Tibial nerve (tissue), 4 donors: ENCODE measurements at regions not wholly inside any gene's neighbourhood (a gene's known extent, or its start where the extent isn't known, plus 50 kb on each side); places are given as distances from the start of the nearest gene placed in this dataset.

ENCODE experiments used
- DNase-seq, 2 donors: peaks; one replicate each; pipeline ENCODE4 v3.0.0-alpha.2; 2019; ENCODE audit warnings: low spot score in 2 of 2
- H3K27ac ChIP-seq, 4 donors: fragments of 200-600 bp; sonication (generic) in 3 of 4; one replicate each; pipeline ENCODE4 v1.5.1; 2017 to 2019; ENCODE audit warnings: mild to moderate bottlenecking in 1 of 4
- H3K27me3 ChIP-seq, 2 donors: fragments of 200-600 bp; sonication (generic) in 1 of 2; one replicate each; pipeline versions ENCODE4 v1.5.1 to v1.6.0; 2017 to 2019
- H3K36me3 ChIP-seq, 3 donors: fragments of 200-600 bp; sonication (generic); one replicate each; pipeline ENCODE4 v1.5.1; 2018 to 2019
- H3K4me1 ChIP-seq, 4 donors: fragments of 200-600 bp; sonication (generic) in 3 of 4; one replicate each; pipeline ENCODE4 v1.5.1; 2017 to 2019
- H3K4me3 ChIP-seq, 4 donors: fragments of 200-600 bp; sonication (generic) in 3 of 4; one replicate each; pipeline ENCODE4 v1.5.1; 2017 to 2019; ENCODE audit warnings: mild to moderate bottlenecking in 1 of 4, moderate library complexity in 1 of 4
- H3K9me3 ChIP-seq, 4 donors: fragments of 200-600 bp; sonication (generic) in 3 of 4; one replicate each; pipeline ENCODE4 v1.5.1; 2017 to 2019
- EP300 ChIP-seq, 2 donors: sonication (generic); formaldehyde crosslinking; IDR thresholded peaks; one replicate each; pipeline ENCODE4 v1.6.1; 2017; ENCODE audit warnings: antibody characterized with exemption in 2 of 2, mild to moderate bottlenecking in 1 of 2
- POLR2A ChIP-seq, 2 donors: fragments of 450-650 bp; IDR thresholded peaks; one replicate each; pipeline ENCODE4 v1.6.1; 2017; ENCODE audit warnings: antibody characterized with exemption in 2 of 2, mild to moderate bottlenecking in 2 of 2, moderate library complexity in 2 of 2
- WGBS, 2 donors: methylation state at CpG; one replicate each; pipeline ENCODE4 v1.1.5; 2018; 5-methylcytosine and 5-hydroxymethylcytosine counted together
- TF ChIP-seq, protein P1 (sequence below), 5 experiments: fragments of 200-600 bp in 3 of 5; fragments of 450-650 bp in 2 of 5; sonication (generic) in 3 of 5; IDR thresholded peaks; one replicate each; pipeline ENCODE4 v1.5.1; 2016 to 2019; ENCODE audit warnings: antibody characterized with exemption in 5 of 5, mild to moderate bottlenecking in 3 of 5, moderate library complexity in 2 of 5

DNA sequence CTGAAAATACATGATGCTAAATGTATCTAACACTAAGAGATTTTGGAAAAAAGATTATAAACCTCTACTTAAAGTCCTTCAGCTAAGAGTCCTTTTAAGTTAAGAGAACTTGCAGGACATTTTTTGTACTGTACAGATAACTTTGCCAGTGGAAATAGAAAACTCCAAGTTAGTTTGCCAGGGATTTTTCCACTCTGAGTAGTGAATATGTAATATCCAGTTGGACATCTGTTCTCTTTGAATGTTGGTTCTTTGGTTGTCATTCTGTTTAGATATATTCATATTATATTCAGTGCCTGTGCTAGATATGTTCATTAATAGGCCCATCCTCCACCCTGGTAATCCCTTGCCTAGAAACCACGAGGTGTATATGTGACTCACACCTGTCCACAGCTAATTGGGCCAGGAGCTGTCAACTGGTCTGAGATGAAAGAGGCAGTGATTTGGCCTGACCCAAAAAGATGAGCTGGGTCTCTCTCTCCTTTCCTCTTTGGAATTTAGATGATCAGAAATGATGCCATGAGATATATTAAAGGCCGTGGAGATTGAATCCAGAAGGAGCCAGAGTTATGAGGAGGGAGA is 261.0 kb upstream of the LRIG3 start:
- TF ChIP-seq POLR2A (IDR thresholded peaks at IDR 0.05) (no peak), EP300 (IDR thresholded peaks at IDR 0.05) (no peak)
- TF ChIP-seq, protein P1, sequence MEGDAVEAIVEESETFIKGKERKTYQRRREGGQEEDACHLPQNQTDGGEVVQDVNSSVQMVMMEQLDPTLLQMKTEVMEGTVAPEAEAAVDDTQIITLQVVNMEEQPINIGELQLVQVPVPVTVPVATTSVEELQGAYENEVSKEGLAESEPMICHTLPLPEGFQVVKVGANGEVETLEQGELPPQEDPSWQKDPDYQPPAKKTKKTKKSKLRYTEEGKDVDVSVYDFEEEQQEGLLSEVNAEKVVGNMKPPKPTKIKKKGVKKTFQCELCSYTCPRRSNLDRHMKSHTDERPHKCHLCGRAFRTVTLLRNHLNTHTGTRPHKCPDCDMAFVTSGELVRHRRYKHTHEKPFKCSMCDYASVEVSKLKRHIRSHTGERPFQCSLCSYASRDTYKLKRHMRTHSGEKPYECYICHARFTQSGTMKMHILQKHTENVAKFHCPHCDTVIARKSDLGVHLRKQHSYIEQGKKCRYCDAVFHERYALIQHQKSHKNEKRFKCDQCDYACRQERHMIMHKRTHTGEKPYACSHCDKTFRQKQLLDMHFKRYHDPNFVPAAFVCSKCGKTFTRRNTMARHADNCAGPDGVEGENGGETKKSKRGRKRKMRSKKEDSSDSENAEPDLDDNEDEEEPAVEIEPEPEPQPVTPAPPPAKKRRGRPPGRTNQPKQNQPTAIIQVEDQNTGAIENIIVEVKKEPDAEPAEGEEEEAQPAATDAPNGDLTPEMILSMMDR (IDR thresholded peaks at IDR 0.05), result no peak
- H3K27ac ChIP-seq, result no peak overlapping the region
- WGBS, 2 donors, result 70 to 92% methylated on average over 2 of the region's 2 CpGs

DNA sequence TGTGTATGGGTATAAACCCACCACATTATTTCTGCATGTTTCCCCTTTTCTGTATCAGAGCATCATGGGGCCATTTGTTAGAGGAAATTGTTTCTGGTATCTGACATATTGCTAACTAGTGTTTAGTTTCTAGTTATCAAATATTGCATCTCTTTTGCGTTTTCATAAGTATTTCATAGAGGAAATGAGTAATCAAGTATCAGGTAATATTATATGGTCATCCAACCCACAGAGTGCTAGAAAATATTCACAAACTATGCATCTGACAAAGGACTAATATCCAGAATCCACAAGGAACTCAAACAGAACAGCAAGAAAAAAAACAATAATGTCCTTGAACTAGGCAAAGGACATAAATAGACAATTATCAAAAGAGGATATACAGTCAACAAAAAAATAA is 258.9 kb upstream of the LRIG3 start:
- Histone ChIP-seq H3K9me3 (no peaks in the 10 kb centered on the region), H3K27ac (no peak overlapping the region), H3K36me3 (no peaks in the 10 kb centered on the region), H3K4me1 (no peaks in the 10 kb centered on the region), H3K27me3 (no peaks in the 10 kb centered on the region), H3K4me3 (no peak overlapping the region)
- no peak for TF ChIP-seq EP300 (IDR thresholded peaks at IDR 0.05)
- TF ChIP-seq, protein P1 (IDR thresholded peaks at IDR 0.05), result no peak
- no peak for TF ChIP-seq POLR2A (IDR thresholded peaks at IDR 0.05)
- 82 to 86% methylated on average over 1 of the region's 1 CpG for WGBS, 2 donors
- DNase-seq, result no peak

More for the DNA sequence above, 261.0 kb upstream of the LRIG3 start:
- no peaks in the 10 kb centered on the region for H3K36me3 ChIP-seq
- H3K4me1 ChIP-seq, result no peaks in the 10 kb centered on the region
- no peak overlapping the region for H3K4me3 ChIP-seq
- no peak for DNase-seq
- no peaks in the 10 kb centered on the region for H3K27me3 ChIP-seq
- no peaks in the 10 kb centered on the region for H3K9me3 ChIP-seq

DNA sequence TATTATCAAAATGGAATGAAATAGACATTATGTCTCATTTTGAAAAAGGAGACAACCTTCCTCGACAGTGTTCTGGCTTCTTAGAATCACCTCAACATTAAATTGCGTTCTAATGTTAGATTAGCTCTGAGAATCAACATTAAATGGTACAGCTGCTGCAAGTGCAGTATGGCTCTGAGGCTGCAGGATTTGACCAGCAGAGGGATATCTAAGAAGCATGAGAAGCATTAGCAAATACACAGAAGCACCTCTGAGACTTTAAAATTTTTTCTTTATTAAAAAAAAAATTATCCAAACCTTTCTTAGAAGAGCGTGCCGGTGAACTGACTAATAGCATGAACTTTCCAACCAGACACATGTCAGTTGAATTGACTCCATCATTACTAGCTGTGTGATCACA is 253.4 kb upstream of the LRIG3 start:
- no peaks in the 10 kb centered on the region for H3K9me3 ChIP-seq
- no peaks in the 10 kb centered on the region for H3K27me3 ChIP-seq
- H3K27ac ChIP-seq, result no peak overlapping the region
- H3K4me3 ChIP-seq, result no peak overlapping the region
- TF ChIP-seq EP300 (IDR thresholded peaks at IDR 0.05) (no peak), POLR2A (IDR thresholded peaks at IDR 0.05) (no peak)
- TF ChIP-seq, protein P1 (IDR thresholded peaks at IDR 0.05), result no peak
- WGBS, 2 donors, result 62 to 69% methylated on average over 4 of the region's 4 CpGs
- H3K36me3 ChIP-seq, result no peaks in the 10 kb centered on the region
- H3K4me1 ChIP-seq, result no peaks in the 10 kb centered on the region
- DNase-seq, result no peak

DNA sequence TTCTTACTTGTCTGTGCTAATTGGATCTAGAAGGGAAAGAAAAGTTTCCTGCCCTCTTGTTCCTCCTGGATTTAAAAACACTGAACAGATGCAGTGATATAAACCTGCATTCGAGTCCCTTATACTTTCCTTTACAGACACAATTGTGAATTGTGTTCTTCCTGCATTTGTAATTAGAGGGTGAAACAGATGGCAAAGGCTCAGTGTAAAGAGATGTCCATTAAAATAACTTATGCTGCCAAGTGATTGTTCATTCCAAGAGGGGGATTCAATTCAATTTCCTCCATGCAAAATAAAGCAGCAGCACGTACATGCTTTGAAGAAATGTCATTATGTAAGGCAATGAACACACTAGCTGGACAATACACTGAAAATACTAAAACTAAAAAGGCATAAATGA is 248.3 kb upstream of the LRIG3 start:
- Histone ChIP-seq H3K4me1 (no peaks in the 10 kb centered on the region), H3K4me3 (no peak overlapping the region), H3K27me3 (no peaks in the 10 kb centered on the region), H3K27ac (no peak overlapping the region), H3K36me3 (no peaks in the 10 kb centered on the region), H3K9me3 (no peaks in the 10 kb centered on the region)
- DNase-seq, result no peak
- 51 to 56% methylated on average over 2 of the region's 2 CpGs for WGBS, 2 donors
- TF ChIP-seq, protein P1 (IDR thresholded peaks at IDR 0.05), result no peak
- TF ChIP-seq POLR2A (IDR thresholded peaks at IDR 0.05), result no peak

DNA sequence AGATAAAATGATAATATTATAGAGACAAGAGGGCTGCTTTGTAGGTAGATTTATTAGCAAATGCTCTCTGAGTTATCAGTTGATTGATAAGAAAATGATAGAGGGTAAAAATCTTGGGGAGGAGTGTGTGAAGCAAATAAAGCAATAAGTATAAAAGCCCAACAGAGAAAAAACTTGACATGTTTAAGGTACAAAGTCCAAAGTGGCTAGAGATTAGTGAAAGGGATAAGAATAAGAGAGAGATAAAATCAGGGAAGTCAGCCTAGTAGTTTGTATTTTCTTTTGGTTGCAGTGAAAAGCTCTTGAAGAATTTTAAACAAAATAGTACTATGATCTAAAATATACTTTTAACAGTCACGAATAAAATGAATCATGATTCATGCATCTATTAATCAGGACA is 246.2 kb upstream of the LRIG3 start:
- Histone ChIP-seq H3K9me3 (no peaks in the 10 kb centered on the region), H3K27me3 (no peaks in the 10 kb centered on the region), H3K4me1 (no peaks in the 10 kb centered on the region), H3K27ac (no peak overlapping the region), H3K36me3 (no peaks in the 10 kb centered on the region), H3K4me3 (no peak overlapping the region)
- 21 to 33% methylated on average over 1 of the region's 1 CpG for WGBS, 2 donors
- DNase-seq, result no peak
- TF ChIP-seq EP300 (IDR thresholded peaks at IDR 0.05), result no peak
- TF ChIP-seq, protein P1 (IDR thresholded peaks at IDR 0.05), result no peak
- no peak for TF ChIP-seq POLR2A (IDR thresholded peaks at IDR 0.05)
